Immature natural killer cell (primary cell): ENCODE measurements at regions not wholly inside any gene's neighbourhood (a gene's known extent, or its start where the extent isn't known, plus 50 kb on each side); places are given as distances from the start of the nearest gene placed in this dataset.

ENCODE experiments used
- DNase-seq, 3 donors: peaks; one replicate each; pipeline ENCODE4 v3.0.0; 2022; ENCODE audit warnings: mixed read lengths in 1 of 3
- H3K27ac Mint-ChIP-seq, 6 donors: one replicate each; pipeline ENCODE4 v1.8.0; 2020; ENCODE audit warnings: mixed read lengths in 6 of 6, mild to moderate bottlenecking in 5 of 6, inconsistent platforms in 4 of 6, moderate library complexity in 3 of 6
- H3K27me3 Mint-ChIP-seq, 3 donors: one replicate each; pipeline ENCODE4 v1.8.0; 2020 to 2021; ENCODE audit warnings: low read depth in 3 of 3, mild to moderate bottlenecking in 3 of 3, mixed read lengths in 3 of 3, moderate library complexity in 3 of 3, inconsistent platforms in 1 of 3
- H3K36me3 Mint-ChIP-seq, 3 donors: one replicate each; pipeline ENCODE4 v1.8.0; 2020; ENCODE audit warnings: mixed read lengths in 3 of 3, inconsistent platforms in 2 of 3, mild to moderate bottlenecking in 2 of 3
- H3K4me1 Mint-ChIP-seq, 2 donors: one replicate each; pipeline ENCODE4 v1.8.0; 2020; ENCODE audit warnings: inconsistent platforms in 2 of 2, mild to moderate bottlenecking in 2 of 2, mixed read lengths in 2 of 2, moderate library complexity in 1 of 2
- H3K4me3 Mint-ChIP-seq, 5 donors: one replicate each; pipeline ENCODE4 v1.8.0; 2020; ENCODE audit warnings: mild to moderate bottlenecking in 5 of 5, mixed read lengths in 5 of 5, inconsistent platforms in 3 of 5, moderate library complexity in 3 of 5
- H3K9me3 Mint-ChIP-seq, 6 donors: one replicate each; pipeline ENCODE4 v1.8.0; 2020; ENCODE audit warnings: mild to moderate bottlenecking in 6 of 6, mixed read lengths in 6 of 6, inconsistent platforms in 4 of 6, moderate library complexity in 3 of 6

- H3K4me3 Mint-ChIP-seq, result no peak overlapping the region
- no peaks in the 10 kb centered on the region for H3K36me3 Mint-ChIP-seq
- no peaks in the 10 kb centered on the region for H3K9me3 Mint-ChIP-seq
- peaks cover 0 to 19% (median 15%) of the 10 kb centered on the region in 3 donors for H3K27me3 Mint-ChIP-seq
- DNase-seq, result no peak
- H3K27ac Mint-ChIP-seq, result no peak overlapping the region
- H3K4me1 Mint-ChIP-seq, result peaks cover 32 to 45% of the 10 kb centered on the region in 2 donors
These were observed 67.7 kb upstream of the TNRC6C start for GRCh38 chr17:77890771-77891170.

DNA sequence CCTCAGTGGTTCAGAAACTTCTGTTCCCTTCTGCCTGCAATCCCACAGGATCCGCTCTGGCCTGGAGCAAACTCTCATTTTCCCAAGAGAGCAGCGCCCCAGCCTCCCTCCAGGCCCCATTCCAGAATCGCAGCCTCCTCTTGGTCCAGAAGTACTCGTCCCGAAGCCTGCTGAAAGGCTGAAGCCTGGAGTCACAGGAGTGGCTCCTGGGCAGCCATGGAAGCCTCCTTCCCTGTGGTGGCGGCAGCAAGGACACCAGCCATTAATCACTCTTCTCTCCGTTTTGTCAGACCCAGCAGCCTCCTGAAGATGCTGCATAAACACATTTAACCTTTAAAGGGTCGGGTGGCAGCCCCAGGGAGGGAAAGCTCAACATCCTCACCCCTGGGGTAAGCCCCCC is 66.9 kb upstream of the TNRC6C start:
- Mint-ChIP-seq H3K4me3 (no peak overlapping the region), H3K27ac (no peak overlapping the region), H3K9me3 (no peaks in the 10 kb centered on the region), H3K4me1 (peaks cover 24 to 37% of the 10 kb centered on the region in 2 donors), H3K36me3 (no peaks in the 10 kb centered on the region), H3K27me3 (peaks cover 0 to 19% (median 14%) of the 10 kb centered on the region in 3 donors)
- no peak for DNase-seq

DNA sequence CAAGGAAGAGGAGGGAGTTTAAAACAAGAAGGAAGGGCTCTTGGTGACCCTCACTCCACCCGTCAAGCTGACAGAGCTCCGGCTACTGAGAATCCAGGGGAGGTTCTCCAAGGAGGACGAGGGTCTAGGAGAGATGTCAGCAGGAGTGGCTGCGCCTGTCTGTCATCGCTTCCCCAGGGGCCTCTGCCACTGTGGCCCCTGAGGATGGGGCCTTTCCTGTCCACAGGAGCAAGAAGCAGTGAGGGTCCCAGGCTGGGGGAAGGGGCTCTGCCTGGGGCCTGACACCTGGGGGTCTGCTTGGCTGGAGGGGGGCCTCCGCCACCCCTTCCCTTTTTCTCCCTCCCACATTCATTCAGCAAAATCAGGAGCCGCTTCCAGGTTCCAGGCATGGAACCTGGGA is 66.5 kb upstream of the TNRC6C start:
- no peak for DNase-seq
- Mint-ChIP-seq H3K36me3 (no peaks in the 10 kb centered on the region), H3K9me3 (no peaks in the 10 kb centered on the region), H3K27ac (no peak overlapping the region), H3K27me3 (peaks cover 0 to 21% (median 10%) of the 10 kb centered on the region in 3 donors), H3K4me1 (peaks cover 19 to 33% of the 10 kb centered on the region in 2 donors), H3K4me3 (no peak overlapping the region)

DNA sequence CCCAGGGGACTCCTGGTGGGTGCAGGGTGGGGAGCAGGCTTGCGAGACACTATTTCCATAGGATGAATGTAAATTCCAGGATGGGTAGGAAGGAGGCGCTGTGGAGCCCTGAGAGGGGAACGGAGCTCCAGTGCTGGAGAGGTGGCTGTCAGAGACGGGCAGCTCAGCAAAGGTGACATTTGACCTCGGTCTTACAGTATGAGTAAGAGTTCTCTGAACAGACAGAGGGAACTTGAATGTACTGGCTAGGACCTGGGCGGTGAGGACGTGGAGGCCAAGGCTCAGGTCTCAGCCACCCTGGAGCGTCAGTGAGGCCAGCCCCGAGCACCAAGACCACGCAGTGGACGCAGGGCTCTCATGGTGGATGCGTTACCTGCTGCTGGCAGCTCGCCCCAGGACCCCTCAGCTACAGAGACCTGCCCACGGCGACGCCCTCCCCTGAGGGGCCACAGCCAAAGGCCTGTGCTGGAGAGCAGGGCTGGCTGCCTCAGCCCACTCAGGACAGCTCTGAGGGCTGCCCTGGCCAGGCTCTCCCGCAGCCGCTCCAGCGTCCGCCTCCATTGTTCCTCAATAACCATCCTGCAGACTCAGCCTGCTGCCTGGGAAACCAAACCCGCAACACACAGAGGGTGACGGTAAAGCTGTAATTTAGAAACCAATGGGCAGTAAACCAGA is 65.9 kb upstream of the TNRC6C start:
- H3K36me3 Mint-ChIP-seq, result no peaks in the 10 kb centered on the region
- H3K4me3 Mint-ChIP-seq, result no peak overlapping the region
- no peak for DNase-seq
- H3K9me3 Mint-ChIP-seq, result no peaks in the 10 kb centered on the region
- H3K4me1 Mint-ChIP-seq, result peaks cover 14 to 27% of the 10 kb centered on the region in 2 donors
- peaks cover 0 to 17% (median 9%) of the 10 kb centered on the region in 3 donors for H3K27me3 Mint-ChIP-seq
- peak overlapping the region in 1 of 6 donors; percentile 28 for H3K27ac Mint-ChIP-seq

GRCh38 chr17:77893144-77894044 is 65.1 kb upstream of the TNRC6C start:
- peaks cover 0 to 12% (median under 1%) of the 10 kb centered on the region in 3 donors for H3K27me3 Mint-ChIP-seq
- H3K9me3 Mint-ChIP-seq, result no peaks in the 10 kb centered on the region
- H3K36me3 Mint-ChIP-seq, result no peaks in the 10 kb centered on the region
- H3K4me1 Mint-ChIP-seq, result peaks cover 6 to 19% of the 10 kb centered on the region in 2 donors
- no peak overlapping the region for H3K4me3 Mint-ChIP-seq
- no peak for DNase-seq
- peak overlapping the region in 2 of 6 donors; percentile 10 to 36 for H3K27ac Mint-ChIP-seq

GRCh38 chr17:77894126-77894956 is 64.2 kb upstream of the TNRC6C start:
- H3K27me3 Mint-ChIP-seq, result peaks cover 0 to 11% (median 0%) of the 10 kb centered on the region in 3 donors
- H3K4me1 Mint-ChIP-seq, result peaks cover 1 to 10% of the 10 kb centered on the region in 2 donors
- peak overlapping the region in 2 of 6 donors; percentile 10 to 36 for H3K27ac Mint-ChIP-seq
- H3K4me3 Mint-ChIP-seq, result no peak overlapping the region
- H3K9me3 Mint-ChIP-seq, result no peaks in the 10 kb centered on the region
- DNase-seq, result no peak
- no peaks in the 10 kb centered on the region for H3K36me3 Mint-ChIP-seq

DNA sequence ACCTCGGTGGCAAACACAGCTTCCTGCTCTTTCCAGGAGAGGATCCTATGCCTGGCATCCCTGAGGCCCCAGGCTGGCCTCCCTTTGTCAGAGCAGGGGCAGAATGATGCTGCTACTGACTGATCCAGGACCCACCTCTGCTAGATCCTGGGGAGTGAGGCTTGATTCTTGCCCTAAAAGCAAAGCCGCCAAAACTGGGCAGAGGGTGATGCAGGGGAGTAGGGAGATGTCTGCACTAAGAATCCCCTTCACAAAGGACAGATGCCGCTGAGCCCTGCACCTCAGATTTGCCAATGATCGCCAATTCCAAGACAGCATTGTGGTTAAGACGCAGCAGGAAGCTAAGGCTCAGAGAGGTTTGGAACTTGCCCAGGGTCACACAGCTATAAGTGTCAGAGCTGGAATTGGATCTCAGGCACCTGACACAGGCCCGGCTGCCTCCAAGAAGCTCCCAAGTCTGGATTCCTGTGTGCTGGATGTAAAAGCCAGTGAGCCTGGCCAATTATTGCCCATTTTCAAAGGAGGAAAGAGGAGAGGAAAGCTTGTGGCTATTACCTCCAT is 60.7 kb upstream of the TNRC6C start:
- DNase-seq, result no peak
- Mint-ChIP-seq H3K9me3 (no peaks in the 10 kb centered on the region), H3K4me3 (no peak overlapping the region), H3K4me1 (peaks cover 5 to 9% of the 10 kb centered on the region in 2 donors), H3K27ac (no peak overlapping the region), H3K27me3 (peaks cover 0 to 9% (median 1%) of the 10 kb centered on the region in 3 donors), H3K36me3 (no peaks in the 10 kb centered on the region)

DNA sequence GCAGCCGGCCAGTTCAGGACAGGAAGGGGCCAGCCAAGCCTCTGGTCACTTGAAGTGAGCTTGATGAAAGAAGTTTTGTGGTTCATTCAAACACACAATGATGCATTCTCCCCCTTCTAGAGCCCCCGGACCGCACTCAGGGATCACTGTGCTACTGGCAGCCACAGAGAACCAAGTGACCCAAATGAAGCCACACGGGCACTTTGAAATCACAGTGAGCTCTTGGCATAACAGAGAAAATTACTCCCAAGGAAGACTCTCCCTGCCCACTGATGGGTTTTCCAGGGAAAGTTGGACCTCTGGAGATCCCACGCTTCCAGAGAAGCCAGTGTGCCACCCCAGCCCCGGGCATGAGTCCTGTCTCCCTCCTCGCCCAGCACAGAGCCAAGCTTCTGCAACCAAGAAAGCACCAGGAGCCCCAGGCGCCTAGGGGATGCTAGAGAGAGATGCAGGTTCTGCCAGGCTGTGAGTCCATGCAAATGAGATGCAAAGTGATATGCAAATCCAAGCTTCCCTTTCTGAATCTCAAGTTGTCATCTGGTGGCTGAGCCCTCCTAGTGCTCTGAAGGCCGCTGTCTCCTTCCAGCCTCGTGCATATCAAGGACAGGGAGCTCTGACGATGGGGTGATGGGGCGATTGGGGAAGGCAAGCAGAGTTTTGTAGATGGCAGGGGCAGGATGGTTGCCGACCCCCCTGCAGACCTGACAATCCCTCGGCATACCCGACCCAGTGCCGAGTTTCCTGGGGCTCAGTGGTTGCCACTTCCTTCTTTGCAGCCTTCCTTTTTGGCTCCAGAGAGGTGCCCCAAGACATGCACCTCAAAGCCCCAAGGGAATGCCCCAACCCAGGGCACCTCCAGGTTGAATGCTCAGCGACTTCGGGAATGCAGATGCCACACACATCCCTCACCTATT is 59.7 kb upstream of the TNRC6C start:
- Mint-ChIP-seq H3K36me3 (no peaks in the 10 kb centered on the region), H3K27ac (no peak overlapping the region), H3K4me3 (no peak overlapping the region), H3K9me3 (no peaks in the 10 kb centered on the region), H3K4me1 (peaks cover 2 to 3% of the 10 kb centered on the region in 2 donors), H3K27me3 (peaks cover 0 to 9% (median 1%) of the 10 kb centered on the region in 3 donors)
- no peak for DNase-seq

- DNase-seq, result no peak
- no peaks in the 10 kb centered on the region for H3K9me3 Mint-ChIP-seq
- H3K4me3 Mint-ChIP-seq, result no peak overlapping the region
- H3K27ac Mint-ChIP-seq, result peak overlapping the region in 1 of 6 donors; percentile 59
- peaks cover 0 to 5% (median 1%) of the 10 kb centered on the region in 3 donors for H3K27me3 Mint-ChIP-seq
- H3K4me1 Mint-ChIP-seq, result peaks cover 0 to 3% of the 10 kb centered on the region in 2 donors
- no peaks in the 10 kb centered on the region for H3K36me3 Mint-ChIP-seq
These were observed 59.0 kb upstream of the TNRC6C start for GRCh38 chr17:77899498-77899897.

DNA sequence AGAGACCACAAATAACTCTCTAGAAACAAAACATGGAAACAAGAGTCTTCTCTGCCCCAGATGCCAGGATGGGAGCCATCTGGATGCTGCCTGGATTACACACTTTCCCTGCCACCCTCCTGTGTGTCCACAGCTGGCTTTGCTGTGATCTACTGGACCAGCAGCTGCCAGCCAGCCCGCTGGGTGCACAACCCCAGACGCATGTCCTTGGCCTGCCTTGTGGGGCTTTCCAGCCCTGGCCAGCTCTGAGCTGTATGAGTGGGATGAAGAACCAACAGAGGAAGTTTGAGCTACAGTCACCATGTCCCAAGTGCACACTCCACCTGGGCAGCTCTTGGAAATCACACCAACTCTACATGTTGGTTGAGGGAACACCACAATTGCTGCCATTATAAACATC is 57.0 kb upstream of the TNRC6C start:
- H3K27ac Mint-ChIP-seq, result no peak overlapping the region
- peaks cover 1 to 7% (median 2%) of the 10 kb centered on the region in 3 donors for H3K27me3 Mint-ChIP-seq
- no peak for DNase-seq
- H3K9me3 Mint-ChIP-seq, result no peaks in the 10 kb centered on the region
- H3K4me1 Mint-ChIP-seq, result peaks cover 0 to 3% of the 10 kb centered on the region in 2 donors
- no peak overlapping the region for H3K4me3 Mint-ChIP-seq
- no peaks in the 10 kb centered on the region for H3K36me3 Mint-ChIP-seq

GRCh38 chr17:77905266-77905665 is 53.2 kb upstream of the TNRC6C start:
- no peaks in the 10 kb centered on the region for H3K36me3 Mint-ChIP-seq
- no peak overlapping the region for H3K27ac Mint-ChIP-seq
- no peak overlapping the region for H3K4me3 Mint-ChIP-seq
- H3K4me1 Mint-ChIP-seq, result peaks cover 0 to 3% of the 10 kb centered on the region in 2 donors
- peaks cover 2 to 7% (median 5%) of the 10 kb centered on the region in 3 donors for H3K27me3 Mint-ChIP-seq
- H3K9me3 Mint-ChIP-seq, result no peaks in the 10 kb centered on the region
- DNase-seq, result no peak

GRCh38 chr17:77905766-77906165 is 52.7 kb upstream of the TNRC6C start:
- peaks cover 0 to 3% of the 10 kb centered on the region in 2 donors for H3K4me1 Mint-ChIP-seq
- H3K9me3 Mint-ChIP-seq, result no peaks in the 10 kb centered on the region
- no peaks in the 10 kb centered on the region for H3K36me3 Mint-ChIP-seq
- no peak overlapping the region for H3K27ac Mint-ChIP-seq
- peaks cover 2 to 10% (median 7%) of the 10 kb centered on the region in 3 donors for H3K27me3 Mint-ChIP-seq
- no peak overlapping the region for H3K4me3 Mint-ChIP-seq
- DNase-seq, result no peak
